ENCODE measurements at regions not wholly inside any gene's neighbourhood (a gene's known extent, or its start where the extent isn't known, plus 50 kb on each side); places are given as distances from the start of the nearest gene placed in this dataset.

GRCh38 chr16:35195173-35195863, 1735.9 kb downstream of the TP53TG3F start:
- Histone ChIP-seq H3K4me1 (ENCODE audit: low read depth, poor library complexity, severe bottlenecking) (no peaks in the 10 kb centered on the region), H3K36me3 (ENCODE audit: insufficient read depth) (no peaks in the 10 kb centered on the region), H3K9ac (no peak overlapping the region), H4K20me1 (ENCODE audit: insufficient read depth) (no peaks in the 10 kb centered on the region), H3K4me3 (IDR thresholded peaks at IDR 0.05; ENCODE audit: insufficient read depth, low read depth, low read length) (no peak overlapping the region), H3K27ac (no peak overlapping the region), H2AFZ (ENCODE audit: low read depth) (no peak overlapping the region), H3K79me2 (ENCODE audit: insufficient read depth, low read depth) (no peaks in the 10 kb centered on the region), H3K4me2 (no peak overlapping the region), H3K27me3 (ENCODE audit: insufficient read depth, low read depth) (no peaks in the 10 kb centered on the region)
- 0 out of 2 replicates have a peak, but pooled peaks have one; percentile 19 for TF ChIP-seq CTCF (conservative IDR thresholded peaks at IDR 0.05; ENCODE audit: low read depth, low read length)

- TF ChIP-seq CTCF (conservative IDR thresholded peaks at IDR 0.05; ENCODE audit: low read depth, low read length): no peak
- Histone ChIP-seq H3K9ac (no peak overlapping the region), H3K4me2 (no peak overlapping the region), H3K36me3 (ENCODE audit: insufficient read depth) (no peaks in the 10 kb centered on the region), H2AFZ (ENCODE audit: low read depth) (no peak overlapping the region), H4K20me1 (ENCODE audit: insufficient read depth) (no peaks in the 10 kb centered on the region), H3K79me2 (ENCODE audit: insufficient read depth, low read depth) (no peaks in the 10 kb centered on the region), H3K4me3 (IDR thresholded peaks at IDR 0.05; ENCODE audit: insufficient read depth, low read depth, low read length) (no peak overlapping the region), H3K27me3 (ENCODE audit: insufficient read depth, low read depth) (no peaks in the 10 kb centered on the region), H3K4me1 (ENCODE audit: low read depth, poor library complexity, severe bottlenecking) (no peaks in the 10 kb centered on the region), H3K27ac (no peak overlapping the region)
Measured at GRCh38 chr16:35195864-35196216, 1736.4 kb downstream of the TP53TG3F start.

GRCh38 chr16:35196313-35196712, 1736.9 kb downstream of the TP53TG3F start:
- Histone ChIP-seq H3K27me3 (ENCODE audit: insufficient read depth, low read depth) (no peaks in the 10 kb centered on the region), H3K4me1 (ENCODE audit: low read depth, poor library complexity, severe bottlenecking) (no peaks in the 10 kb centered on the region), H3K79me2 (ENCODE audit: insufficient read depth, low read depth) (no peaks in the 10 kb centered on the region), H4K20me1 (ENCODE audit: insufficient read depth) (no peaks in the 10 kb centered on the region), H3K27ac (no peak overlapping the region), H3K36me3 (ENCODE audit: insufficient read depth) (no peaks in the 10 kb centered on the region), H2AFZ (ENCODE audit: low read depth) (no peak overlapping the region), H3K9ac (no peak overlapping the region), H3K4me3 (IDR thresholded peaks at IDR 0.05; ENCODE audit: insufficient read depth, low read depth, low read length) (no peak overlapping the region), H3K4me2 (no peak overlapping the region)
- TF ChIP-seq CTCF (conservative IDR thresholded peaks at IDR 0.05; ENCODE audit: low read depth, low read length): no peak

- Histone ChIP-seq H2AFZ (ENCODE audit: low read depth) (no peak overlapping the region), H3K4me2 (no peak overlapping the region), H3K36me3 (ENCODE audit: insufficient read depth) (no peaks in the 10 kb centered on the region), H3K4me3 (IDR thresholded peaks at IDR 0.05; ENCODE audit: insufficient read depth, low read depth, low read length) (no peak overlapping the region), H3K4me1 (ENCODE audit: low read depth, poor library complexity, severe bottlenecking) (no peaks in the 10 kb centered on the region), H4K20me1 (ENCODE audit: insufficient read depth) (no peaks in the 10 kb centered on the region), H3K79me2 (ENCODE audit: insufficient read depth, low read depth) (no peaks in the 10 kb centered on the region), H3K9ac (no peak overlapping the region), H3K27me3 (ENCODE audit: insufficient read depth, low read depth) (no peaks in the 10 kb centered on the region), H3K27ac (no peak overlapping the region)
- TF ChIP-seq CTCF (conservative IDR thresholded peaks at IDR 0.05; ENCODE audit: low read depth, low read length): no peak
Measured at GRCh38 chr16:35197656-35198055, 1738.2 kb downstream of the TP53TG3F start.

Data from KMS-11 (cell line).